Transverse colon (tissue), 4 donors: ENCODE measurements at regions not wholly inside any gene's neighbourhood (a gene's known extent, or its start where the extent isn't known, plus 50 kb on each side); places are given as distances from the start of the nearest gene placed in this dataset.

Experiments
- CTCF ChIP-seq, 5 experiments: fragments of 200-600 bp in 3 of 5; fragments of 450-650 bp in 2 of 5; sonication (generic) in 3 of 5; IDR thresholded peaks; 1 replicate in 2 of 5; 2 replicates in 3 of 5; pipeline ENCODE4 v1.5.1; 2016 to 2017; ENCODE audit warnings: antibody characterized with exemption in 5 of 5, inconsistent platforms in 3 of 5, mild to moderate bottlenecking in 2 of 5, moderate library complexity in 1 of 5
- POLR2AphosphoS5 ChIP-seq, 3 donors: sonication (generic); formaldehyde crosslinking; IDR thresholded peaks; one replicate each; pipeline ENCODE4 v1.6.1; 2016; ENCODE audit warnings: antibody characterized with exemption in 3 of 3

- TF ChIP-seq CTCF (IDR thresholded peaks at IDR 0.05): no peak
- TF ChIP-seq POLR2AphosphoS5 (IDR thresholded peaks at IDR 0.05): no peak
Measured at GRCh38 chr5:37929791-37930190, 90.0 kb upstream of the GDNF start.
